SK-N-MC (cell line): ENCODE measurements at regions not wholly inside any gene's neighbourhood (a gene's known extent, or its start where the extent isn't known, plus 50 kb on each side); places are given as distances from the start of the nearest gene placed in this dataset.

Source experiments
- EZH2 ChIP-seq: fragments of 200-600 bp; sonication (generic); IDR thresholded peaks from one replicate; pipeline ENCODE4 v1.6.1; 2017; ENCODE audit warnings: antibody characterized with exemption
- POLR2AphosphoS5 ChIP-seq: IDR thresholded peaks from 2 replicates; pipeline ENCODE4 v1.6.1; 2012; ENCODE audit warnings: mild to moderate bottlenecking, low read depth, low read length, borderline replicate concordance

- no peak for TF ChIP-seq POLR2AphosphoS5
- TF ChIP-seq EZH2 = no peak
These were observed 50.6 kb upstream of the PDGFD start for GRCh38 chr11:104214517-104214916.
